Left ventricle myocardium inferior (tissue), 1 donor: ENCODE measurements at regions not wholly inside any gene's neighbourhood (a gene's known extent, or its start where the extent isn't known, plus 50 kb on each side); places are given as distances from the start of the nearest gene placed in this dataset.

ENCODE experiments used
- DNase-seq: peaks from one replicate; pipeline ENCODE4 v3.0.0-alpha.2; 2020
- H3K27ac ChIP-seq: fragments of 200-600 bp; replicated peaks from 2 replicates; pipeline ENCODE4 v1.8.0; 2021
- H3K27me3 ChIP-seq: fragments of 200-600 bp; 2 replicates; pipeline ENCODE4 v1.8.0; 2021; ENCODE audit warnings: low read depth
- H3K36me3 ChIP-seq: fragments of 200-600 bp; 2 replicates; pipeline ENCODE4 v1.8.0; 2021
- H3K4me1 ChIP-seq: fragments of 200-600 bp; 2 replicates; pipeline ENCODE4 v1.8.0; 2021
- H3K4me3 ChIP-seq: fragments of 200-600 bp; 2 replicates; pipeline ENCODE4 v1.8.0; 2021; ENCODE audit warnings: mild to moderate bottlenecking, moderate library complexity
- H3K9me3 ChIP-seq: fragments of 200-600 bp; replicated peaks from 2 replicates; pipeline ENCODE4 v1.8.0; 2021
- intact Hi-C: fragments of 100-400 bp; cut with micrococcal nuclease; formaldehyde crosslinking; loops from one replicate; pipeline ENCODE4 v1.11.0; 2022
- TF ChIP-seq, protein P1 (sequence below): fragments of 200-600 bp; IDR thresholded peaks from 2 replicates; pipeline ENCODE4 v1.8.0; 2021; ENCODE audit warnings: antibody characterized with exemption, mild to moderate bottlenecking, borderline replicate concordance
- donor health status: DM: no; HTN: yes; CAD: no; lungs with severe emphysema.

DNA sequence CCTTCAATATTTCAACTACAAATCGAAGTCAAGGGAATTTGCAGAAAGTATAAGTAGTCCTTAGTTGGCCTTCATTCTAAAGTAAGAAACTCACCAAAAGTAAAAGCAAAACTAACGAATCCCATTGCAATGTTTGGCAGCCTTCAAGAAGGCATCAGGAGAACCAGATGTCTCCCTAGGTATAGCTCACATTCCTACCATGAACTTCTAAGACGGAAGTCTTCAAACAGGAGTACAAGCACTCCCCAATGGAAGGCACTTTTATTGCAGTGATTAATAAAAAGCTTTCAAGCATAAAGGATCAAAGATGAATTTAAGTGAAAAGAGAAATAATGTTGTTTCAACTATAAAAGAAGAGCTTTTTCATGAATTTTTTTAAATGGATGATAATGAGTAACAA is 236.0 kb upstream of the NR5A2 start:
- TF ChIP-seq, protein P1, sequence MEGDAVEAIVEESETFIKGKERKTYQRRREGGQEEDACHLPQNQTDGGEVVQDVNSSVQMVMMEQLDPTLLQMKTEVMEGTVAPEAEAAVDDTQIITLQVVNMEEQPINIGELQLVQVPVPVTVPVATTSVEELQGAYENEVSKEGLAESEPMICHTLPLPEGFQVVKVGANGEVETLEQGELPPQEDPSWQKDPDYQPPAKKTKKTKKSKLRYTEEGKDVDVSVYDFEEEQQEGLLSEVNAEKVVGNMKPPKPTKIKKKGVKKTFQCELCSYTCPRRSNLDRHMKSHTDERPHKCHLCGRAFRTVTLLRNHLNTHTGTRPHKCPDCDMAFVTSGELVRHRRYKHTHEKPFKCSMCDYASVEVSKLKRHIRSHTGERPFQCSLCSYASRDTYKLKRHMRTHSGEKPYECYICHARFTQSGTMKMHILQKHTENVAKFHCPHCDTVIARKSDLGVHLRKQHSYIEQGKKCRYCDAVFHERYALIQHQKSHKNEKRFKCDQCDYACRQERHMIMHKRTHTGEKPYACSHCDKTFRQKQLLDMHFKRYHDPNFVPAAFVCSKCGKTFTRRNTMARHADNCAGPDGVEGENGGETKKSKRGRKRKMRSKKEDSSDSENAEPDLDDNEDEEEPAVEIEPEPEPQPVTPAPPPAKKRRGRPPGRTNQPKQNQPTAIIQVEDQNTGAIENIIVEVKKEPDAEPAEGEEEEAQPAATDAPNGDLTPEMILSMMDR = no peak
- DNase-seq = no peak
- intact Hi-C loops = no loop called here
- Histone ChIP-seq H3K4me3 (no peak overlapping the region), H3K4me1 (no peaks in the 10 kb centered on the region), H3K27ac (no peak overlapping the region), H3K36me3 (no peaks in the 10 kb centered on the region), H3K27me3 (no peaks in the 10 kb centered on the region), H3K9me3 (no peaks in the 10 kb centered on the region)

- Histone ChIP-seq H3K27ac (no peak overlapping the region), H3K27me3 (no peaks in the 10 kb centered on the region), H3K4me3 (no peak overlapping the region), H3K36me3 (no peaks in the 10 kb centered on the region), H3K9me3 (no peaks in the 10 kb centered on the region), H3K4me1 (no peaks in the 10 kb centered on the region)
- intact Hi-C loops = no loop called here
- TF ChIP-seq, protein P1 = no peak
- no peak for DNase-seq
These were observed 234.6 kb upstream of the NR5A2 start for GRCh38 chr1:199792874-199793273.

DNA sequence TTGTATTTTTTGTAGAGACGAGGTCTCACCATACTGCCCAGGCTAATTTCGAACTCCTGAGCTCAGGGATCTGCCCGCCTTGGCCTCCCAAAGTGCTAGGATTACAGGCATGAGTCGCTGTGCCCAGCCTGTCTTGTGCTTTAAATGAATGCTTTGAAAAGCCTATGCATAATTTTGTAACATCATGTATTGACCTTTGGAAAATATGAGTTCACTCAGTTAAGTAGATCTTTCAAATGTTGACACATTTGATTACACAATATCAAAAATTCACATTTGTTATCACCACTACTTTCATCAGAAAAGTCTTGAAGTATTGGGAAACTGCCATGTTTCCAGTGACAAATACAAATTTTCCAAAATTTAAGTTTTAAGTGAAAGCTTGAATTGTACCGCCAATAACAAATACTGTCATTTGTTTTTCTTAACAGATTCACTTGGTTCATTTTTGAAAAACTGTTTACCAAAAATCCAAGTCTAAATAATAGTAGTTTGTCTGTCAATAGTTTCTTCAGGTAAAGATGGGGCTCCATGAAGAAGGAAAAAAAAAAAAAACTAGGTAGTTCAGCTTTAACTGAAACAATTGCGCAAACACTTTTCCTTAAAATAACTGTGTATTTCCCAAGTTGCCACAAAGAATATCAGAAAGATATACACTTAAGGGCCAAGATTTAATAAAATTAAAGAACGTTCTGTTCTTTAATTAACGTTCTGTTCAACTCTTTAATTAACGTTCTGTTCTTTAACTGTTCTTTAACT is 233.2 kb upstream of the NR5A2 start:
- Histone ChIP-seq H3K27me3 (peaks cover 2% of the 10 kb centered on the region), H3K4me1 (no peaks in the 10 kb centered on the region), H3K9me3 (no peaks in the 10 kb centered on the region), H3K4me3 (no peak overlapping the region), H3K27ac (no peak overlapping the region), H3K36me3 (no peaks in the 10 kb centered on the region)
- DNase-seq = no peak
- intact Hi-C loops = no loop called here
- TF ChIP-seq, protein P1 = no peak

DNA sequence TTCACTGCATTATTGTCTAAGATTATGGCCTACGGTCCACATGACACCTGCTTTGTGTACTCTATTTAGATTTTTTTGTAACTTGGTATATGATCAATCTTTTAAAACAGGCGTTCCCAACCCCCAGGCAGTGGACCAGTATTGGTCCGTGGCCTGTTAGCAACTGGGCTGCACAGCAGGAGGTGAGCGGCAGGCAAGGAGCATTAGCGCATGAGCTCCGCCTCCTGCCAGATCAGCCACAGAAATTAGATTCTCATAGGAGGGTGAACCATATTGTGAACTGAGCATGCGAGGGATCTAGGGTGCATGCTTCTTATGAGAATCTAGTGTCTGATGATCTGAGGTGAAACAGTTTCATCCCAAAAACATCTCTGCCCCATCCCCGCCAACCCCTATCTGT is 228.4 kb upstream of the NR5A2 start:
- DNase-seq = no peak
- no peak overlapping the region for H3K27ac ChIP-seq
- TF ChIP-seq, protein P1 = no peak
- H3K4me1 ChIP-seq = no peaks in the 10 kb centered on the region
- no peaks in the 10 kb centered on the region for H3K36me3 ChIP-seq
- intact Hi-C loops = no loop called here
- H3K27me3 ChIP-seq = peaks cover 3% of the 10 kb centered on the region
- H3K9me3 ChIP-seq = no peaks in the 10 kb centered on the region
- H3K4me3 ChIP-seq = no peak overlapping the region

GRCh38 chr1:199804526-199804925 is 223.0 kb upstream of the NR5A2 start:
- Histone ChIP-seq H3K27ac (no peak overlapping the region), H3K4me3 (no peak overlapping the region), H3K27me3 (no peaks in the 10 kb centered on the region), H3K4me1 (no peaks in the 10 kb centered on the region), H3K9me3 (no peaks in the 10 kb centered on the region), H3K36me3 (no peaks in the 10 kb centered on the region)
- intact Hi-C loops = no loop called here
- TF ChIP-seq, protein P1 = no peak
- no peak for DNase-seq
